Fibroblast of pulmonary artery (primary cell): ENCODE measurements at regions not wholly inside any gene's neighbourhood (a gene's known extent, or its start where the extent isn't known, plus 50 kb on each side); places are given as distances from the start of the nearest gene placed in this dataset.
"Not testable (repeated sequence)": the region's sequence is repeated elsewhere in the genome, so short reads cannot be mapped to it uniquely, and the experiment has no call there.

Experiments used
- DNase-seq: peaks from one replicate; pipeline ENCODE4 v3.0.0-alpha.2; 2010; ENCODE audit warnings: low read depth
- H3K4me3 ChIP-seq: replicated peaks from 2 replicates; pipeline ENCODE4 v1.5.1; 2011; ENCODE audit warnings: low read depth, mild to moderate bottlenecking, control low read depth, low read length, moderate library complexity
- TF ChIP-seq, protein P1 (sequence below): IDR thresholded peaks from 2 replicates; pipeline ENCODE4 v1.5.1; 2011; ENCODE audit warnings: mild to moderate bottlenecking, control low read depth, low read length, inconsistent platforms; ENCODE audit errors: missing control alignments

DNA sequence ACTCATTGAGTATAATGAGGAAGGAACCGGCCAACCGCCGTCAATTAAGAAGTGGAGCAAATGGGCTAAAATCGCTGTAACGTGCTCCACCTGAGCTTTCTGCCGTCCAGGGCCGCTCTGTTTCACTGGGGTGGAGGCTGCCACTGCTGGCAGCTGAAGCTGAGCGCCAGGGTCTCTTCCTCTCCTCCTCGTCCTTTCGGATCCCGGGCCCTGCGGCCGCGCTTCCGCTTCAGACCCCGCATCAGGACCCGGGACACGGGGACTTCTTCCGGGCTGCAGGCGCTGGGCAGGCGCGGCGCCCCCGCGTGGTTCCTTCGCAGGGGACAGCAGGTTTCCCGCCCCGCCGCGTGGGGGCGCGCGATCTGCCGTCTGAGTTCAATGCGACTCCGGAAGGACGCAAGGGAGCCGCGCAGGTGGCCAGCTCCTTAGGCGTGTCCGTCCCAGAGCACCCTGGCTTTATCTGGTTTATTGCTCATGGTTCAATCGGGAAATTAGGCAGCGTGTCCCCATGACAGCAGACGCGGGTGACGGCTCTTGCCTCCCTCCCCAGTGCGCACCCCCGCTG is 519.8 kb downstream of the TRIML1 start:
- TF ChIP-seq, protein P1, sequence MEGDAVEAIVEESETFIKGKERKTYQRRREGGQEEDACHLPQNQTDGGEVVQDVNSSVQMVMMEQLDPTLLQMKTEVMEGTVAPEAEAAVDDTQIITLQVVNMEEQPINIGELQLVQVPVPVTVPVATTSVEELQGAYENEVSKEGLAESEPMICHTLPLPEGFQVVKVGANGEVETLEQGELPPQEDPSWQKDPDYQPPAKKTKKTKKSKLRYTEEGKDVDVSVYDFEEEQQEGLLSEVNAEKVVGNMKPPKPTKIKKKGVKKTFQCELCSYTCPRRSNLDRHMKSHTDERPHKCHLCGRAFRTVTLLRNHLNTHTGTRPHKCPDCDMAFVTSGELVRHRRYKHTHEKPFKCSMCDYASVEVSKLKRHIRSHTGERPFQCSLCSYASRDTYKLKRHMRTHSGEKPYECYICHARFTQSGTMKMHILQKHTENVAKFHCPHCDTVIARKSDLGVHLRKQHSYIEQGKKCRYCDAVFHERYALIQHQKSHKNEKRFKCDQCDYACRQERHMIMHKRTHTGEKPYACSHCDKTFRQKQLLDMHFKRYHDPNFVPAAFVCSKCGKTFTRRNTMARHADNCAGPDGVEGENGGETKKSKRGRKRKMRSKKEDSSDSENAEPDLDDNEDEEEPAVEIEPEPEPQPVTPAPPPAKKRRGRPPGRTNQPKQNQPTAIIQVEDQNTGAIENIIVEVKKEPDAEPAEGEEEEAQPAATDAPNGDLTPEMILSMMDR, result no peak
- H3K4me3 ChIP-seq, result no peak overlapping the region
- DNase-seq, result no peak

DNA sequence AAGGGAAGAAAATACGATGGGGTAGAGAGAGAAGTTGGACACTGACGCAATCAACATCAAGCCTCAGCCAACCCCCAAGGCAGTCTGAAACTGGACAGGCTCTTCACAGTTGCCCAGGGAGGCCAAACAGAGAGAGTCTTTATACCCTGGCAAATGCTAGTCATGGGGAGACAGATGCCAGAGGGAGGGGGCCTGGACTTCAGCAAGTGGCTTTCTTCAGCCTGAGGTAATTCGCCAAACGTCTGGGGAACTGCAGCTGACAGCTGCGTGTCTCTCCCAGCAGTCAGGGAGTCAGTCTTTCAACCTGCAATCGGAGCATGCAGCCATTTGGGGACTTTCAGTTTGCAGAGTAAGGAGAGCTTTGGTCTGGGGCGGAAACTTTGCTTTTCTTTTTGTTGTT is 521.6 kb downstream of the TRIML1 start:
- TF ChIP-seq, protein P1, result no peak
- H3K4me3 ChIP-seq, result no peak overlapping the region
- DNase-seq, result no peak

GRCh38 chr4:188661502-188661901 is 522.3 kb downstream of the TRIML1 start:
- TF ChIP-seq, protein P1, result no peak
- no peak for DNase-seq

DNA sequence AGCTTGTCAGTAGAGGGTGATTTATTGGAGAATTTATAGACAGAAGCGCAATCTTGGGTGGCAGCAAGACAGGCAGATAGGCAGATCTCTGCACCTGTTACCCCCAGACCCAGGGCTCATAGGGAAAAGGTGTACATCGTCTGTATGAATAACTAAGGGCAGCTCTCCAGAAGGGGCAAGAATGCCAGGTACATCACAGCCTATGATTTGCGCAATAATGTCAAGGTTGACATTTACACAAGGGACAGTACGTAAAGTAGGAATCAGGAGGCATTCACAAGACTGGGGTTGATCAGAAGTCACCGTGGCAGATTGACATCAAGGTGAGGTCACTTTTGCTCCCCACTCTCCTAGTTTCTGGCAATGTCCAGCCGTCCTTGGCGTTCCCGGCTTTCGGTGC is 524.1 kb downstream of the TRIML1 start:
- H3K4me3 ChIP-seq, result no peak overlapping the region
- TF ChIP-seq, protein P1, result no peak
- no peak for DNase-seq

More at GRCh38 chr4:188661502-188661901, 522.3 kb downstream of the TRIML1 start:
- H3K4me3 ChIP-seq, result no peak overlapping the region

DNA sequence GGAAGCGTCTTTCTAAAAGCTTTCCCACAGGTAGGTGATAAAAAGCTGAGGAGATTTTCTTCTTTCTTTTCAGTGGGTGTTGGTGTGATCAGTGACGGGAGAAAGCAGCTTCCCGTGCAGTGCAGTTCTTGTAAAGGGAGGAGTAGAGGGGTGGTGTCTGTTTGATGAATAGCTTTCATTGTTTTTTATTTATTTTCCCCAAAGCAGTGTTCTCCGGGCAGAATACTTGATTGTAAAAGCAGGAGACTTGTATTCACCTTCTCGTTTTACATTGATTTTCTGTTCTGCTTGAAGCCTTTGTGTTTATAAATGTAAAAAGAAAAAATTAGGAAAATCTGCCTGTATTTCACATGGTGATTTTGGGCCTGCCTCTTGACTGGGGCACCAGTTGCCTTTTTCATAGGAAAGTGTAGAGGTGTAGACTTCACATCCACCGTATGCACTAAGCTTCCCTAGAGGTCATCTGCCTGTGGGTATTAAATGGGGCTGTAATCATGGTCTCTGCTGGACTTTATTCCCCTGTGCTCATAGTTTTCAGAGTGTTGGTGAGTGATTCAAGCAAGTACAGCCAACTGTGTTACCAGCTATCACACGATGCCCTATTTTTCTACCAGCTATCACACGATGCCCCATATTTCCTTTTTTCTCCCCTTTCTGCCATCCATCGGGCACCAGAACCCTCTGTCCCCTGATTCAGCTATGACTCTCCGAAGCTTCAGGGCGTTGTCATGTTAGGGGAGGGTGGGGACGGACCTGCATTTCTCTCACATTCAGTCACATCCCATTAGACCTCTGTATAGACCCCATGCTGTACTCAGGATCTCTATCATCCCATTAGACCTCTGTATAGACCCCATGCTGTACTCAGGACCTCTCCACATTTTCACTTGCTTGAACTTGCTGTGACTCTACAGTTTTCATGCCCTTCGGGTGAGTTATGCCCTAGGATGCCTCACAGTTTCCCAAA is 526.5 kb downstream of the TRIML1 start:
- no peak overlapping the region for H3K4me3 ChIP-seq
- DNase-seq, result no peak
- TF ChIP-seq, protein P1, result no peak

DNA sequence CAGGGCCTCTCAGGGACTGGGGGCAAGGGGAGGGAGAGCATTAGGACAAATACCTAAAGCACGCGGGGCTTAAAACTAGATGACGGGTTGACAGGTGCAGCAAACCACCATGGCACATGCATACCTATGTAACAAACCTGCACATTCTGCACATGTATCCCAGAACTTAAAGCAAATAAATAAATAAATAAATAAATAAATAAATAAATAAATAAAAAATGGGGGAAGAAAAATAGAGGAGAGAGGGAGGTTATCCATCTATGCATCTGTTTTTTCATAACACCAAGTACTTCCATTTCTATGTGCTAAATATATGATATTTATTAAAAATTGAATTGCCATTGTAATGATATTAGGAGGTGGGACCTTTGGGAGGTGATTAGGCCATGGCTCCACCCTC is 539.5 kb downstream of the TRIML1 start:
- not testable (repeated sequence) for H3K4me3 ChIP-seq, DNase-seq

DNA sequence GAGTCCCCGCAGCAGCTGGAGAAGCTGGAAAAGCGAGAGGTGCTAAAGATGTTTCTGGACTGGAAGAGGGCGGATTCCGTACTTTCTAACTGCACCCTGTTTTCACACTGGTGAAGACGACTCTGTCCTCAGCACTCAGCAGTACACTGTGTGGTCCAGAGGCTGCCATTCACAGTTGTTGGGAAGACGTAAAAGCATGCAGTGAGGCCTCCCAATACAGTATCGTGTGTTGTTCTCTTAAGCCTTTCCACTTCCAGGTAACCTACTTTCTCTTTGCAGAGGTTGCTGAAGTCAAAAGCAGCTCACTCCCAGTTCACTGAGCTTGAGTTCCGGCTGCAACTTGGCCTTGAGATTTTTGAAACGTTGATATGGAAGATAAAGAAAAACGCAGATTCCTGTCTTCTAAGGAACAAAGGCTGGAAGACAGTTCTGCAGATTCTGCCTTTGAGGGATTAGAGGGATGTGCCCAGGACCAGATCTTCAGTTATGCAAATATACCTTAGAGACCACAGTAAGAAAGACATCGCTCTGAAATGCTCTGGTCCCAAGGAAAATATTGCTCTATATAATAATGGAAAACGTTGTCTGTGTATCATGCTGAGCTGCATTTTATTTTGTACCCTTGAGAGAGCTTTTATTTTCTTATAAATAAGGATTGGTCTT is 540.9 kb downstream of the TRIML1 start:
- TF ChIP-seq, protein P1, result no peak
- no peak overlapping the region for H3K4me3 ChIP-seq
- DNase-seq, result no peak
